Lung (tissue), 11 donors: ENCODE measurements at regions not wholly inside any gene's neighbourhood (a gene's known extent, or its start where the extent isn't known, plus 50 kb on each side); places are given as distances from the start of the nearest gene placed in this dataset.

Experiments
- ATAC-seq: fragments of 200-7000 bp; cut with Tn5 transposase; one replicate; pipeline ENCODE4 v1.9.1; 2020; ENCODE audit warnings: moderate number of reproducible peaks; ENCODE audit not compliant: insufficient read depth, low FRiP score
- DNase-seq, 3 donors: peaks; one replicate each; pipeline ENCODE4 v3.0.0-alpha.2; 2013 to 2017
- H3K27ac ChIP-seq, 2 donors: one replicate each; pipeline ENCODE4 v1.5.1; 2013; ENCODE audit warnings: mild to moderate bottlenecking in 2 of 2, moderate library complexity in 2 of 2, control low read depth in 1 of 2, inconsistent platforms in 1 of 2, low read depth in 1 of 2, low read length in 1 of 2
- H3K27me3 ChIP-seq, 3 donors: one replicate each; pipeline ENCODE4 v1.5.1; 2013; ENCODE audit warnings: low read length in 2 of 3; ENCODE audit not compliant: control insufficient read depth in 3 of 3, insufficient read depth in 3 of 3
- H3K36me3 ChIP-seq, 4 donors: one replicate each; pipeline ENCODE4 v1.5.1; 2013; ENCODE audit warnings: low read length in 4 of 4, mild to moderate bottlenecking in 1 of 4, moderate library complexity in 1 of 4; ENCODE audit not compliant: control insufficient read depth in 4 of 4, insufficient read depth in 4 of 4
- H3K4me1 ChIP-seq, 5 donors: one replicate each; pipeline ENCODE4 v1.5.1; 2013; ENCODE audit warnings: low read length in 5 of 5, mild to moderate bottlenecking in 2 of 5, moderate library complexity in 1 of 5; ENCODE audit not compliant: control insufficient read depth in 5 of 5, insufficient read depth in 5 of 5
- H3K4me3 ChIP-seq: one replicate; pipeline ENCODE4 v1.5.1; 2013; ENCODE audit warnings: mild to moderate bottlenecking, control low read depth, moderate library complexity
- H3K9ac ChIP-seq, 2 donors: one replicate each; pipeline ENCODE4 v1.5.1; 2013; ENCODE audit warnings: low read length in 2 of 2, control low read depth in 1 of 2; ENCODE audit not compliant: insufficient read depth in 1 of 2
- H3K9me3 ChIP-seq, 4 donors: one replicate each; pipeline ENCODE4 v1.5.1; 2013; ENCODE audit warnings: low read length in 3 of 4, mild to moderate bottlenecking in 1 of 4, moderate library complexity in 1 of 4; ENCODE audit not compliant: control insufficient read depth in 4 of 4, insufficient read depth in 3 of 4
- CTCF ChIP-seq: IDR thresholded peaks from 2 replicates; pipeline ENCODE4 v1.5.1; 2012; ENCODE audit warnings: mild to moderate bottlenecking; ENCODE audit errors: control extremely low read depth, extremely low read depth
- WGBS, 2 donors: extraction: QIAGEN DNeasy Blood & Tissue Kit; methylation state at CpG; one replicate each; pipeline ENCODE4 v1.1.7; 2013; 5-methylcytosine and 5-hydroxymethylcytosine counted together
- donor health status: control.
- donor health status: control.
- donor health status: Bipolar disorder and iron deficiency.
- donor health status: healthy.
- donor health status: DM: yes; HTN: yes; CAD: no.

GRCh38 chr3:80233576-80233975, 465.8 kb upstream of the ROBO1 start:
- Histone ChIP-seq H3K4me3 (no peak overlapping the region), H3K9me3 (no peaks in the 10 kb centered on the region), H3K36me3 (no peaks in the 10 kb centered on the region), H3K27me3 (no peaks in the 10 kb centered on the region), H3K4me1 (no peaks in the 10 kb centered on the region), H3K27ac (no peak overlapping the region), H3K9ac (no peak overlapping the region)
- 81% methylated on average over 2 of the region's 2 CpGs for WGBS, 2 donors
- DNase-seq = no peak
- no peak for ATAC-seq
- no peak for TF ChIP-seq CTCF

- DNase-seq = no peak
- Histone ChIP-seq H3K4me3 (no peak overlapping the region), H3K27me3 (no peaks in the 10 kb centered on the region), H3K27ac (no peak overlapping the region), H3K9me3 (no peaks in the 10 kb centered on the region), H3K4me1 (no peaks in the 10 kb centered on the region), H3K36me3 (no peaks in the 10 kb centered on the region), H3K9ac (no peak overlapping the region)
- no peak for TF ChIP-seq CTCF
- 67 to 74% methylated on average over 5 of the region's 5 CpGs for WGBS, 2 donors
- ATAC-seq = no peak
Observed at GRCh38 chr3:80232760-80233159, 465.0 kb upstream of the ROBO1 start.

GRCh38 chr3:80230962-80231361, 463.2 kb upstream of the ROBO1 start:
- Histone ChIP-seq H3K27me3 (no peaks in the 10 kb centered on the region), H3K4me3 (no peak overlapping the region), H3K9me3 (no peaks in the 10 kb centered on the region), H3K36me3 (no peaks in the 10 kb centered on the region), H3K27ac (no peak overlapping the region), H3K9ac (no peak overlapping the region), H3K4me1 (no peaks in the 10 kb centered on the region)
- DNase-seq = no peak
- no peak for TF ChIP-seq CTCF
- ATAC-seq = no peak
- 75 to 85% methylated on average over 2 of the region's 2 CpGs for WGBS, 2 donors

- no peak for TF ChIP-seq CTCF
- H3K27me3 ChIP-seq = no peaks in the 10 kb centered on the region
- H3K4me3 ChIP-seq = no peak overlapping the region
- H3K36me3 ChIP-seq = no peaks in the 10 kb centered on the region
- H3K27ac ChIP-seq = no peak overlapping the region
- DNase-seq (no peak), ATAC-seq (no peak)
- no peaks in the 10 kb centered on the region for H3K9me3 ChIP-seq
- no peaks in the 10 kb centered on the region for H3K4me1 ChIP-seq
- H3K9ac ChIP-seq = no peak overlapping the region
- WGBS, 2 donors = 72 to 77% methylated on average over 1 of the region's 1 CpG
Observed at GRCh38 chr3:80227216-80227615, 459.4 kb upstream of the ROBO1 start.
